Endothelial cell of umbilical vein (primary cell): ENCODE measurements at regions not wholly inside any gene's neighbourhood (a gene's known extent, or its start where the extent isn't known, plus 50 kb on each side); places are given as distances from the start of the nearest gene placed in this dataset.

ENCODE experiments used
- BruUV-seq: library from RNA; stranded (reverse); fragments of 400-500 nt; replicated peaks from 2 replicates; lab custom pipeline; 2021; lab: Mats Ljungman, UMichigan
- CTCF ChIA-PET: fragments of 300-600, 350-600 bp; sonication (Branson Sonifier 250); formaldehyde crosslinking; loops from one replicate; lab custom pipeline; 2021; ENCODE audit warnings: antibody characterized with exemption, inconsistent platforms; lab: Charles Lee
- POLR2A ChIA-PET: fragments of 300-600, 350-600 bp; sonication (Branson Sonifier 250); formaldehyde crosslinking; loops from one replicate; lab custom pipeline; 2021; ENCODE audit warnings: antibody characterized with exemption, inconsistent platforms; lab: Charles Lee
- DNase-seq: peaks from one replicate; pipeline ENCODE4 v3.0.0-alpha.2; 2011; ENCODE audit warnings: low read depth, low spot score
- FAIRE-seq: peaks from 2 replicates; lab custom pipeline; 2011; peaks lifted over from hg19 to GRCh38; lab: Jason Lieb, UNC
- H2AFZ ChIP-seq: 2 replicates; pipeline ENCODE4 v1.6.0; 2012; ENCODE audit warnings: low read depth, low read length, control low read depth, inconsistent platforms
- H3K27ac ChIP-seq: 2 replicates; pipeline ENCODE4 v1.5.1; 2011; ENCODE audit warnings: low read depth, mild to moderate bottlenecking, control low read depth, low read length, moderate library complexity; ENCODE audit not compliant: insufficient read depth
- H3K27me3 ChIP-seq, 2 experiments: 2 replicates each; pipeline versions ENCODE4 v1.6.0 to v1.6.1; 2011; ENCODE audit warnings: low read length in 2 of 2, mixed read lengths in 1 of 2; ENCODE audit not compliant: control insufficient read depth in 2 of 2, insufficient read depth in 2 of 2
- H3K36me3 ChIP-seq, 2 experiments: 2 replicates in 1 of 2; 3 replicates in 1 of 2; pipeline ENCODE4 v1.5.1; 2011; ENCODE audit warnings: low read length in 2 of 2, mild to moderate bottlenecking in 1 of 2, moderate library complexity in 1 of 2; ENCODE audit not compliant: control insufficient read depth in 2 of 2, insufficient read depth in 2 of 2; ENCODE audit errors: extremely low read depth in 1 of 2
- H3K4me1 ChIP-seq: 3 replicates; pipeline ENCODE4 v1.5.1; 2011; ENCODE audit warnings: mild to moderate bottlenecking, low read length; ENCODE audit not compliant: control insufficient read depth, insufficient read depth; ENCODE audit errors: extremely low read depth
- H3K4me2 ChIP-seq: 2 replicates; pipeline ENCODE4 v1.6.1; 2011; ENCODE audit warnings: low read length, control low read depth, mixed read lengths; ENCODE audit not compliant: insufficient read depth
- H3K4me3 ChIP-seq, 3 experiments: fragments of 200-600 bp in 1 of 3; sonication (generic), shearing (Covaris generic) in 1 of 3; replicated peaks in 1 of 3; 2 replicates each; pipeline ENCODE4 v1.5.1; 2011 to 2016; ENCODE audit warnings: control low read depth in 3 of 3, low read length in 3 of 3, mild to moderate bottlenecking in 2 of 3, inconsistent platforms in 1 of 3, low read depth in 1 of 3, moderate library complexity in 1 of 3; ENCODE audit not compliant: insufficient read depth in 1 of 3
- H3K79me2 ChIP-seq: 2 replicates; pipeline ENCODE4 v1.6.0; 2012; ENCODE audit warnings: low read length, inconsistent platforms; ENCODE audit not compliant: control insufficient read depth, insufficient read depth
- H3K9ac ChIP-seq: replicated peaks from 2 replicates; pipeline ENCODE3; 2011; ENCODE audit warnings: low read length, control low read depth; ENCODE audit not compliant: insufficient read depth; ENCODE audit errors: extremely low read depth
- H3K9me1 ChIP-seq: replicated peaks from 3 replicates; pipeline ENCODE4 v1.6.0; 2011; ENCODE audit warnings: mild to moderate bottlenecking, low read length; ENCODE audit not compliant: control insufficient read depth, insufficient read depth; ENCODE audit errors: extremely low read depth
- H3K9me3 ChIP-seq: replicated peaks from 2 replicates; pipeline ENCODE4 v1.5.1; 2012; ENCODE audit warnings: low read length, inconsistent platforms; ENCODE audit not compliant: control insufficient read depth, insufficient read depth
- H4K20me1 ChIP-seq: replicated peaks from 2 replicates; pipeline ENCODE3; 2011; ENCODE audit warnings: mild to moderate bottlenecking, low read length; ENCODE audit not compliant: control insufficient read depth, insufficient read depth; ENCODE audit errors: extremely low read depth
- EZH2 ChIP-seq: IDR thresholded peaks from 2 replicates; pipeline ENCODE4 v1.6.1; 2012; ENCODE audit warnings: borderline replicate concordance, low read depth, mild to moderate bottlenecking, moderate library complexity, low read length, inconsistent platforms; ENCODE audit not compliant: severe bottlenecking
- FOS ChIP-seq: IDR thresholded peaks from 2 replicates; pipeline ENCODE4 v1.6.1; 2011; ENCODE audit warnings: mild to moderate bottlenecking, low read length, moderate library complexity, borderline replicate concordance; ENCODE audit not compliant: insufficient read depth
- GATA2 ChIP-seq: IDR thresholded peaks from 2 replicates; pipeline ENCODE4 v1.7.0; 2011; ENCODE audit warnings: low read depth, mild to moderate bottlenecking, moderate library complexity, mixed read lengths, low read length; ENCODE audit not compliant: insufficient read length, insufficient read depth
- JUN ChIP-seq: IDR thresholded peaks from 2 replicates; pipeline ENCODE4 v1.6.1; 2011; ENCODE audit warnings: borderline replicate concordance, low read depth; ENCODE audit not compliant: insufficient read length, insufficient read depth
- MYC ChIP-seq: IDR thresholded peaks from one replicate; pipeline ENCODE4 v1.6.1; 2011; ENCODE audit warnings: mild to moderate bottlenecking, low read depth, low read length
- POLR2A ChIP-seq: IDR thresholded peaks from 2 replicates; pipeline ENCODE4 v1.6.1; 2012; ENCODE audit warnings: low read depth, mild to moderate bottlenecking, control low read depth, low read length
- POLR2AphosphoS5 ChIP-seq: IDR thresholded peaks from 2 replicates; pipeline ENCODE4 v1.6.1; 2012; ENCODE audit warnings: low read depth, mild to moderate bottlenecking, control low read depth, low read length, moderate library complexity; ENCODE audit not compliant: insufficient read depth
- dilution Hi-C: fragments of 300-500 bp; cut with MboI; formaldehyde crosslinking; loops from one replicate; pipeline ENCODE4 v1.15.0; 2019; ENCODE audit warnings: low sequenced_read_pairs; ENCODE audit not compliant: extremely low pct_ligation_motif_present
- intact Hi-C: fragments of 100-400 bp; cut with micrococcal nuclease; formaldehyde crosslinking; loops from one replicate; pipeline ENCODE4 v1.10.0; 2022
- TF ChIP-seq, protein P1 (sequence below), 2 donors: IDR thresholded peaks; 1 replicate in 1 of 2; 2 replicates in 1 of 2; pipeline ENCODE4 v1.5.1; 2011; ENCODE audit warnings: low read length in 2 of 2, mild to moderate bottlenecking in 2 of 2, moderate library complexity in 2 of 2, control low read depth in 1 of 2, inconsistent platforms in 1 of 2, low read depth in 1 of 2; ENCODE audit not compliant: insufficient read depth in 1 of 2; ENCODE audit errors: extremely low read depth in 1 of 2
- TF ChIP-seq, protein P2 (sequence below): IDR thresholded peaks from 2 replicates; pipeline ENCODE4 v1.6.1; 2011; ENCODE audit not compliant: insufficient read depth, insufficient read length

DNA sequence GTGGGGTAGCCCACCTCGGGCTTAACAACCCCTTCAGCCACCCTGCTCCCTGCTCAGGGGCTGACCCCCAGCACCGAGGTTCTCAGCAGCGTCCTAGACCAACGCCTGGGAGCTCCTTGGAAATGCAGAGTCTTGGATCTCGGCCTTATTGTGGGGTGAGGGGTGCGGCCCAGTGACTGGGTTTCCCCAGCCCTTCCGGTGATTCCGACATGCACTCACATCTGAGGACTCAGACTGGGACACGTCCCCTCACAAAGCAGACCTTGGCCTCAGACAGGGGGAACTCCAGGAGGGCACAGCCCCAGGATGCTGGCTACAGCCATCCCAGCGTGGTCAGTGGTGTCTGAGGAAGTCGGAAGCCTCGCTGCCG lies 117.7 kb downstream of the RFLNA start:
- H3K4me1 ChIP-seq: no peaks in the 10 kb centered on the region
- ChIA-PET CTCF (interaction anchor here (5.8 kb wide), 1 partner anchor 14 kb away, joined by 35 read pairs; no protein-coding TSS in a partner anchor), POLR2A (no interaction called here)
- intact Hi-C loops: no loop called here
- H3K79me2 ChIP-seq: peaks cover 2% of the 10 kb centered on the region
- H3K36me3 ChIP-seq: peaks cover 3 to 25% of the 10 kb centered on the region in 2 experiments
- H3K9me1 ChIP-seq: no peaks in the 10 kb centered on the region
- no peak overlapping the region for H3K27ac ChIP-seq
- no peak overlapping the region for H3K4me2 ChIP-seq
- H2AFZ ChIP-seq: no peak overlapping the region
- dilution Hi-C loops: no loop called here
- DNase-seq (no peak), FAIRE-seq (no peak)
- H4K20me1 ChIP-seq: no peaks in the 10 kb centered on the region
- no TSS peak for BruUV-seq
- no peaks in the 10 kb centered on the region for H3K27me3 ChIP-seq
- no peaks in the 10 kb centered on the region for H3K9me3 ChIP-seq
- no peak overlapping the region for H3K4me3 ChIP-seq
- H3K9ac ChIP-seq: no peak overlapping the region
- TF ChIP-seq POLR2AphosphoS5 (no peak), GATA2 (no peak), EZH2 (no peak), JUN (no peak), FOS (no peak), MYC (no peak), POLR2A (no peak)
- TF ChIP-seq, protein P1, sequence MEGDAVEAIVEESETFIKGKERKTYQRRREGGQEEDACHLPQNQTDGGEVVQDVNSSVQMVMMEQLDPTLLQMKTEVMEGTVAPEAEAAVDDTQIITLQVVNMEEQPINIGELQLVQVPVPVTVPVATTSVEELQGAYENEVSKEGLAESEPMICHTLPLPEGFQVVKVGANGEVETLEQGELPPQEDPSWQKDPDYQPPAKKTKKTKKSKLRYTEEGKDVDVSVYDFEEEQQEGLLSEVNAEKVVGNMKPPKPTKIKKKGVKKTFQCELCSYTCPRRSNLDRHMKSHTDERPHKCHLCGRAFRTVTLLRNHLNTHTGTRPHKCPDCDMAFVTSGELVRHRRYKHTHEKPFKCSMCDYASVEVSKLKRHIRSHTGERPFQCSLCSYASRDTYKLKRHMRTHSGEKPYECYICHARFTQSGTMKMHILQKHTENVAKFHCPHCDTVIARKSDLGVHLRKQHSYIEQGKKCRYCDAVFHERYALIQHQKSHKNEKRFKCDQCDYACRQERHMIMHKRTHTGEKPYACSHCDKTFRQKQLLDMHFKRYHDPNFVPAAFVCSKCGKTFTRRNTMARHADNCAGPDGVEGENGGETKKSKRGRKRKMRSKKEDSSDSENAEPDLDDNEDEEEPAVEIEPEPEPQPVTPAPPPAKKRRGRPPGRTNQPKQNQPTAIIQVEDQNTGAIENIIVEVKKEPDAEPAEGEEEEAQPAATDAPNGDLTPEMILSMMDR (IDR thresholded peaks at IDR 0.05; ENCODE audit: extremely low read depth in 1 of 2, insufficient read depth in 1 of 2, low read depth in 1 of 2, low read length in 2 of 2): no peak
- TF ChIP-seq, protein P2, sequence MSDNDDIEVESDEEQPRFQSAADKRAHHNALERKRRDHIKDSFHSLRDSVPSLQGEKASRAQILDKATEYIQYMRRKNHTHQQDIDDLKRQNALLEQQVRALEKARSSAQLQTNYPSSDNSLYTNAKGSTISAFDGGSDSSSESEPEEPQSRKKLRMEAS: no peak
